Fibroblast of lung (primary cell): ENCODE measurements at regions not wholly inside any gene's neighbourhood (a gene's known extent, or its start where the extent isn't known, plus 50 kb on each side); places are given as distances from the start of the nearest gene placed in this dataset.

ENCODE experiments used
- DNase-seq, 2 donors: peaks; one replicate each; pipeline versions ENCODE4 v3.0.0 to v3.0.0-alpha.2; 2010; ENCODE audit warnings: low read depth in 2 of 2
- H2AFZ ChIP-seq: 2 replicates; pipeline ENCODE4 v1.5.1; 2012; ENCODE audit warnings: low read length, control low read depth, inconsistent platforms
- H3K27ac ChIP-seq: 2 replicates; pipeline ENCODE4 v1.5.1; 2011; ENCODE audit warnings: low read length, control low read depth; ENCODE audit not compliant: insufficient read depth
- H3K27me3 ChIP-seq: 2 replicates; pipeline ENCODE4 v1.5.1; 2011; ENCODE audit warnings: mild to moderate bottlenecking, low read length; ENCODE audit not compliant: control insufficient read depth, insufficient read depth
- H3K36me3 ChIP-seq: 2 replicates; pipeline ENCODE4 v1.5.1; 2011; ENCODE audit warnings: low read length; ENCODE audit not compliant: control insufficient read depth, insufficient read depth
- H3K4me1 ChIP-seq: 2 replicates; pipeline ENCODE4 v1.5.1; 2011; ENCODE audit warnings: low read length; ENCODE audit not compliant: control insufficient read depth, insufficient read depth; ENCODE audit errors: extremely low read depth
- H3K4me2 ChIP-seq: 2 replicates; pipeline ENCODE4 v1.5.1; 2011; ENCODE audit warnings: low read length, control low read depth; ENCODE audit not compliant: insufficient read depth; ENCODE audit errors: extremely low read depth
- H3K4me3 ChIP-seq, 4 experiments: fragments of 200-600 bp in 1 of 4; sonication (generic) in 1 of 4; replicated peaks in 1 of 4; 2 replicates each; pipeline ENCODE4 v1.5.1; 2011 to 2016; ENCODE audit warnings: low read length in 4 of 4, low read depth in 3 of 4, mild to moderate bottlenecking in 3 of 4, control low read depth in 2 of 4, inconsistent platforms in 1 of 4, mixed read lengths in 1 of 4; ENCODE audit not compliant: insufficient read depth in 1 of 4; ENCODE audit errors: control extremely low read depth in 1 of 4
- H3K79me2 ChIP-seq: 2 replicates; pipeline ENCODE4 v1.5.1; 2012; ENCODE audit warnings: mild to moderate bottlenecking, low read length, inconsistent platforms; ENCODE audit not compliant: control insufficient read depth, insufficient read depth
- H3K9ac ChIP-seq: 2 replicates; pipeline ENCODE4 v1.5.1; 2011; ENCODE audit warnings: mild to moderate bottlenecking, low read length, control low read depth; ENCODE audit not compliant: insufficient read depth
- H3K9me3 ChIP-seq: 2 replicates; pipeline ENCODE4 v1.5.1; 2012; ENCODE audit warnings: low read depth, low read length; ENCODE audit not compliant: control insufficient read depth, insufficient read depth
- H4K20me1 ChIP-seq: 2 replicates; pipeline ENCODE4 v1.5.1; 2011; ENCODE audit warnings: low read length; ENCODE audit not compliant: control insufficient read depth, insufficient read depth; ENCODE audit errors: extremely low read depth
- CTCF ChIP-seq, 2 donors: IDR thresholded peaks in 1 of 2; conservative IDR thresholded peaks in 1 of 2; 1 replicate in 1 of 2; 2 replicates in 1 of 2; pipeline ENCODE4 v1.5.1; 2011 to 2012; ENCODE audit warnings: low read length in 2 of 2, control low read depth in 1 of 2, inconsistent platforms in 1 of 2, low read depth in 1 of 2, mild to moderate bottlenecking in 1 of 2
- EZH2 ChIP-seq: IDR thresholded peaks from 2 replicates; pipeline ENCODE4 v1.5.1; 2012; ENCODE audit warnings: low read length, control low read depth, mild to moderate bottlenecking; ENCODE audit errors: missing control alignments

- H3K27me3 ChIP-seq = no peaks in the 10 kb centered on the region
- DNase-seq = no peak
- H3K79me2 ChIP-seq = no peaks in the 10 kb centered on the region
These were observed 277.4 kb upstream of the RGS6 start for GRCh38 chr14:71654810-71655209.

GRCh38 chr14:71658261-71658860, 273.9 kb upstream of the RGS6 start:
- Histone ChIP-seq H3K27ac (no peak overlapping the region), H3K27me3 (no peaks in the 10 kb centered on the region), H3K4me2 (no peak overlapping the region), H3K4me3 (no peak overlapping the region), H3K36me3 (no peaks in the 10 kb centered on the region), H3K9ac (no peak overlapping the region), H3K9me3 (no peaks in the 10 kb centered on the region), H3K4me1 (peaks cover 3% of the 10 kb centered on the region), H3K79me2 (no peaks in the 10 kb centered on the region), H4K20me1 (no peaks in the 10 kb centered on the region), H2AFZ (no peak overlapping the region)
- no peak for TF ChIP-seq EZH2
- peak in 1 of 2 donors; percentile 53 for DNase-seq

More at GRCh38 chr14:71654810-71655209, 277.4 kb upstream of the RGS6 start:
- TF ChIP-seq CTCF (conservative IDR thresholded peaks at IDR 0.05 in 1 of 2, IDR thresholded peaks at IDR 0.05 in 1 of 2; ENCODE audit: low read depth in 1 of 2, low read length in 2 of 2) (no peak), EZH2 (no peak)
- Histone ChIP-seq H3K4me2 (no peak overlapping the region), H3K27ac (no peak overlapping the region), H3K9me3 (no peaks in the 10 kb centered on the region), H2AFZ (no peak overlapping the region), H3K4me3 (no peak overlapping the region), H3K9ac (no peak overlapping the region), H4K20me1 (no peaks in the 10 kb centered on the region), H3K4me1 (peaks cover 6% of the 10 kb centered on the region), H3K36me3 (no peaks in the 10 kb centered on the region)

- no peaks in the 10 kb centered on the region for H4K20me1 ChIP-seq
- H3K79me2 ChIP-seq = no peaks in the 10 kb centered on the region
- TF ChIP-seq EZH2 = no peak
- H3K27me3 ChIP-seq = no peaks in the 10 kb centered on the region
- H3K36me3 ChIP-seq = no peaks in the 10 kb centered on the region
- no peak overlapping the region for H3K4me3 ChIP-seq
- DNase-seq = peak; percentile 30 to 55
- H3K27ac ChIP-seq = no peak overlapping the region
- H2AFZ ChIP-seq = no peak overlapping the region
- no peak overlapping the region for H3K9ac ChIP-seq
- no peak overlapping the region for H3K4me2 ChIP-seq
- no peaks in the 10 kb centered on the region for H3K9me3 ChIP-seq
- peaks cover 3% of the 10 kb centered on the region for H3K4me1 ChIP-seq
These were observed 273.1 kb upstream of the RGS6 start for GRCh38 chr14:71659159-71659558.

GRCh38 chr14:71661441-71661840, 270.8 kb upstream of the RGS6 start:
- Histone ChIP-seq H3K4me2 (no peak overlapping the region), H3K9me3 (no peaks in the 10 kb centered on the region), H3K9ac (no peak overlapping the region), H3K79me2 (no peaks in the 10 kb centered on the region), H3K27me3 (no peaks in the 10 kb centered on the region), H3K36me3 (no peaks in the 10 kb centered on the region), H3K4me3 (no peak overlapping the region), H4K20me1 (no peaks in the 10 kb centered on the region), H3K4me1 (peaks cover 10% of the 10 kb centered on the region), H2AFZ (no peak overlapping the region), H3K27ac (no peak overlapping the region)
- no peak for TF ChIP-seq EZH2
- no peak for TF ChIP-seq CTCF (conservative IDR thresholded peaks at IDR 0.05 in 1 of 2, IDR thresholded peaks at IDR 0.05 in 1 of 2; ENCODE audit: low read depth in 1 of 2, low read length in 2 of 2)
- no peak for DNase-seq
